Fibroblast of pulmonary artery (primary cell): ENCODE measurements at regions not wholly inside any gene's neighbourhood (a gene's known extent, or its start where the extent isn't known, plus 50 kb on each side); places are given as distances from the start of the nearest gene placed in this dataset.
"Not testable (repeated sequence)": the region's sequence is repeated elsewhere in the genome, so short reads cannot be mapped to it uniquely, and the experiment has no call there.

Experiments used
- DNase-seq: peaks from one replicate; pipeline ENCODE4 v3.0.0-alpha.2; 2010; ENCODE audit warnings: low read depth
- H3K4me3 ChIP-seq: replicated peaks from 2 replicates; pipeline ENCODE4 v1.5.1; 2011; ENCODE audit warnings: low read depth, mild to moderate bottlenecking, control low read depth, low read length, moderate library complexity
- TF ChIP-seq, protein P1 (sequence below): IDR thresholded peaks from 2 replicates; pipeline ENCODE4 v1.5.1; 2011; ENCODE audit warnings: mild to moderate bottlenecking, control low read depth, low read length, inconsistent platforms; ENCODE audit errors: missing control alignments

DNA sequence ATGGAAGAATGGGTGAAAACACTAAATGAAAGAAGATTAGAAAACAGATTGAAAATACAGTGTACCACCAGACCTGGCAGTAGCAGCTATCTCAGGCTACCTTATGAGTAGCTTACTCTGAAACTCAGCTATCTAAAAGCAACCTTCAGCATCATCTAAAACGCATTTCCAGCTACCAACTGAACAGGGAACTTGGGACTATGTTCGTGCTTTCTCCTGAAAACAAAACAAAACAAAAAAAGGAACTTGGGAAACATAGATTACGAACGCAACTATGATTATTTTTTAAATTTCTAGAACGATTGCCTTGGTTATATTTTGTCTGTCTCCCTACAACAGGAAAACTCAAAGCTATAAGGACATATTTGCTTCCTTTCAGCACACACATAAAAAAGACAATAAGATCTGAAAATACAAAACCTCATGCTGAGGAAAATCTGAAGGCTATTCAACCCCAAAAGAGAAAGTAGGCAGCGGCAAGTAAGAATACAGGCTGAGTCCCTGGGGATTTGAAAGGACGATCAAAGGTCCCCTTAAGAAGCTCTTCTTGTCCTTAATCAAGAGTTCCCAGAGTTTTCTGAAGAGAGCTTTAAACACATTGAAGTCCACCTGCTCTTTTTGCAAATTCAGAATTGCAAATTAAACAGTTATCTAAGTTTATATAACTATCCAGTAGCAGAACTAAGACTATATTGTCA is 53.4 kb downstream of the OR2K2 start:
- no peak for DNase-seq
- no peak overlapping the region for H3K4me3 ChIP-seq
- TF ChIP-seq, protein P1, sequence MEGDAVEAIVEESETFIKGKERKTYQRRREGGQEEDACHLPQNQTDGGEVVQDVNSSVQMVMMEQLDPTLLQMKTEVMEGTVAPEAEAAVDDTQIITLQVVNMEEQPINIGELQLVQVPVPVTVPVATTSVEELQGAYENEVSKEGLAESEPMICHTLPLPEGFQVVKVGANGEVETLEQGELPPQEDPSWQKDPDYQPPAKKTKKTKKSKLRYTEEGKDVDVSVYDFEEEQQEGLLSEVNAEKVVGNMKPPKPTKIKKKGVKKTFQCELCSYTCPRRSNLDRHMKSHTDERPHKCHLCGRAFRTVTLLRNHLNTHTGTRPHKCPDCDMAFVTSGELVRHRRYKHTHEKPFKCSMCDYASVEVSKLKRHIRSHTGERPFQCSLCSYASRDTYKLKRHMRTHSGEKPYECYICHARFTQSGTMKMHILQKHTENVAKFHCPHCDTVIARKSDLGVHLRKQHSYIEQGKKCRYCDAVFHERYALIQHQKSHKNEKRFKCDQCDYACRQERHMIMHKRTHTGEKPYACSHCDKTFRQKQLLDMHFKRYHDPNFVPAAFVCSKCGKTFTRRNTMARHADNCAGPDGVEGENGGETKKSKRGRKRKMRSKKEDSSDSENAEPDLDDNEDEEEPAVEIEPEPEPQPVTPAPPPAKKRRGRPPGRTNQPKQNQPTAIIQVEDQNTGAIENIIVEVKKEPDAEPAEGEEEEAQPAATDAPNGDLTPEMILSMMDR = no peak

GRCh38 chr9:111274737-111275136 is 55.3 kb downstream of the OR2K2 start:
- no peak for DNase-seq
- no peak overlapping the region for H3K4me3 ChIP-seq
- TF ChIP-seq, protein P1 = no peak

- no peak overlapping the region for H3K4me3 ChIP-seq
- no peak for DNase-seq
- TF ChIP-seq, protein P1 = no peak
These were observed 57.4 kb downstream of the OR2K2 start for GRCh38 chr9:111272581-111272980.

- TF ChIP-seq, protein P1 = no peak
- DNase-seq = peak; percentile 9
- no peak overlapping the region for H3K4me3 ChIP-seq
These were observed 58.4 kb downstream of the OR2K2 start for GRCh38 chr9:111271481-111272080.

DNA sequence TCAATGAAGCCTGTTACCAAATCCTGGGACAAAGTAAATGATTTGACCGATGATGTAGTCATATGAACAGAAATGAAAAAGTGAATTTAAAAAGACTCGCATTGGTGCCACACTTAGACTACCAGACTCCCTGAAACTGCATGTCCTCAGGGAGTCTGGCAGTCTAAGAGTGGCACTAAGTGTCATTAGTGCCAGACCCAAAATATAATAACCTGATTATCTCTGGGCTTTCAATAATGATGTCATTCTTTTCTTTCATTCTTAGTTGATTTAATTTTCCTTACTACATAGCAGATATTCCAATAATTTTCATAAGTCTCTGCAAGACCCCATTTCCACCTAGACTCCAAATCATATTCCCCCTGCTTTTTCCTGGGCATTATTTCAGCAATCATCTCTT is 59.0 kb downstream of the OR2K2 start:
- no peak overlapping the region for H3K4me3 ChIP-seq
- DNase-seq = no peak
- TF ChIP-seq, protein P1 = no peak

DNA sequence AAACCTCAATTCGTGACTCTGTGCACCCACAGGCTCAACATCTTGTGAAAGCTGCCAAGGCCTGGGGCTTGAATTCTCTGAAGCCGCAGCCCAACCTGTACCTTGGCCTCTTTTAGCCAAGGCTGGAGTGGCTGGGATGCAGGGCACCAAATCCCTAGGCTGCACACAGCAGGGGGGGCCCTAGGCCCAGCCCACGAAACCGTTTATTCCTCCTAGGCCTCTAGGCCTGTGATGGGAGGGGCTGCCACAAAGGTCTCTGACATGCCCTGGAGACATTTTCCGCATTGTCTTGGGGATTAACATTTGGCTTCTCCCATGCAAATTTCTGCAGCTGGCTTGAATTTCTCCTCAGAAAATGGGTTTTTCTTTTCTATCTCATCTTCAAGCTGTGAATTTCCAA is 64.0 kb downstream of the OR2K2 start:
- DNase-seq, H3K4me3 ChIP-seq: not testable (repeated sequence)

DNA sequence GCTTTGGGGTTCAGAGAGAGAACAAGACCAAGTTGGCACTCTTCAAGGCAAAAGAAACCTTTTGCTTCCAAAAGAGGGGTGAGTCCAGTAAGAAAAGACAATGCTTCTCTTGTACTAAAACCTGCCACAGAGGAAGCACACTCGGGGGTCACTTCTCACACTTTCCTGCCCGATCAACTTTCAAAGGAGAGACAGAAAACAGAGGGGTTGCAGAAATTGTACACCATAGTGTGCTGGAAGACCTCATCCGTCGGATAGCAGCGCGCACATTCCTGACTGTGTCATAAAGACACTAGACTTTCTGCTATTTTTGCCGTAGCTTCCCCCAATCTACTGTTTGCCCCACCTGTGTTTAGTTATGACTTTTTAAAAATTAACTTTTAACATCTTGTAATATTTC is 66.9 kb downstream of the OR2K2 start:
- no peak for DNase-seq
- no peak overlapping the region for H3K4me3 ChIP-seq
- TF ChIP-seq, protein P1 = no peak
